Neuronal stem cell (in vitro differentiated cells): ENCODE measurements at regions not wholly inside any gene's neighbourhood (a gene's known extent, or its start where the extent isn't known, plus 50 kb on each side); places are given as distances from the start of the nearest gene placed in this dataset.

Experiments used
- DNase-seq: peaks from one replicate; pipeline ENCODE4 v3.0.0-alpha.2; 2013; ENCODE audit warnings: low spot score
- H2AFZ ChIP-seq: one replicate; pipeline ENCODE4 v1.6.1; 2013; ENCODE audit warnings: mild to moderate bottlenecking, low read length, inconsistent platforms
- H2AK5ac ChIP-seq: 2 replicates; pipeline ENCODE4 v1.6.1; 2013; ENCODE audit warnings: low read depth, mild to moderate bottlenecking, inconsistent platforms, low read length, moderate library complexity, mixed read lengths
- H2BK120ac ChIP-seq: 2 replicates; pipeline ENCODE4 v1.6.1; 2013; ENCODE audit warnings: low read depth, mild to moderate bottlenecking, inconsistent platforms, low read length, moderate library complexity, mixed read lengths
- H2BK12ac ChIP-seq: one replicate; pipeline ENCODE4 v1.6.1; 2013; ENCODE audit warnings: low read length, inconsistent platforms
- H2BK15ac ChIP-seq: 2 replicates; pipeline ENCODE4 v1.6.1; 2013; ENCODE audit warnings: mild to moderate bottlenecking, low read length, inconsistent platforms, mixed read lengths
- H2BK5ac ChIP-seq: one replicate; pipeline ENCODE4 v1.6.1; 2013; ENCODE audit warnings: inconsistent platforms, mild to moderate bottlenecking, low read length, moderate library complexity
- H3K14ac ChIP-seq: one replicate; pipeline ENCODE4 v1.6.1; 2013; ENCODE audit warnings: low read length, inconsistent platforms
- H3K18ac ChIP-seq: 2 replicates; pipeline ENCODE4 v1.6.1; 2013; ENCODE audit warnings: low read length, inconsistent platforms
- H3K23ac ChIP-seq: 2 replicates; pipeline ENCODE4 v1.6.1; 2013; ENCODE audit warnings: low read depth, mild to moderate bottlenecking, mixed read lengths, low read length, inconsistent platforms; ENCODE audit not compliant: poor library complexity
- H3K27ac ChIP-seq: replicated peaks from 3 replicates; pipeline ENCODE4 v1.5.1; 2013; ENCODE audit warnings: low read length, inconsistent platforms
- H3K27me3 ChIP-seq, 3 experiments: 2 replicates each; pipeline ENCODE4 v1.6.1; 2013; ENCODE audit warnings: low read length in 3 of 3, mild to moderate bottlenecking in 2 of 3, inconsistent platforms in 1 of 3, low read depth in 1 of 3, mixed read lengths in 1 of 3, moderate library complexity in 1 of 3; ENCODE audit not compliant: control insufficient read depth in 3 of 3, insufficient read depth in 3 of 3
- H3K36me3 ChIP-seq, 2 donors: replicated peaks in 1 of 2; 2 replicates each; pipeline ENCODE4 v1.6.1; 2013; ENCODE audit warnings: low read length in 2 of 2; ENCODE audit not compliant: control insufficient read depth in 2 of 2, insufficient read depth in 2 of 2
- H3K4ac ChIP-seq: 2 replicates; pipeline ENCODE4 v1.6.1; 2013; ENCODE audit warnings: inconsistent platforms, mild to moderate bottlenecking, low read length, moderate library complexity
- H3K4me1 ChIP-seq, 2 donors: 1 replicate in 1 of 2; 2 replicates in 1 of 2; pipeline ENCODE4 v1.6.1; 2013; ENCODE audit warnings: low read length in 2 of 2, low read depth in 1 of 2; ENCODE audit not compliant: control insufficient read depth in 2 of 2, insufficient read depth in 1 of 2
- H3K4me2 ChIP-seq: one replicate; pipeline ENCODE4 v1.6.1; 2013; ENCODE audit warnings: mild to moderate bottlenecking, low read length, inconsistent platforms; ENCODE audit not compliant: insufficient read depth, poor library complexity, severe bottlenecking
- H3K4me3 ChIP-seq, 2 donors: 2 replicates each; pipeline ENCODE4 v1.5.1; 2013; ENCODE audit warnings: low read length in 2 of 2, mild to moderate bottlenecking in 2 of 2, inconsistent platforms in 1 of 2, moderate library complexity in 1 of 2
- H3K79me1 ChIP-seq: one replicate; pipeline ENCODE4 v1.6.1; 2013; ENCODE audit warnings: low read depth, mild to moderate bottlenecking, inconsistent platforms, low read length, moderate library complexity
- H3K9ac ChIP-seq: one replicate; pipeline ENCODE4 v1.6.1; 2013; ENCODE audit warnings: mild to moderate bottlenecking, low read depth, low read length, inconsistent platforms; ENCODE audit not compliant: poor library complexity
- H3K9me3 ChIP-seq, 2 donors: replicated peaks in 1 of 2; 2 replicates each; pipeline versions ENCODE3 to v1.6.1; 2013; ENCODE audit warnings: low read length in 2 of 2, mild to moderate bottlenecking in 2 of 2, inconsistent platforms in 1 of 2, low read depth in 1 of 2, mixed read lengths in 1 of 2, moderate library complexity in 1 of 2; ENCODE audit not compliant: control insufficient read depth in 2 of 2, insufficient read depth in 1 of 2
- H4K8ac ChIP-seq: one replicate; pipeline ENCODE4 v1.6.1; 2013; ENCODE audit warnings: low read depth, mild to moderate bottlenecking, inconsistent platforms, low read length, moderate library complexity
- H4K91ac ChIP-seq: one replicate; pipeline ENCODE4 v1.6.1; 2013; ENCODE audit warnings: low read length, low read depth, mild to moderate bottlenecking, inconsistent platforms; ENCODE audit not compliant: poor library complexity
- WGBS, 2 donors: extraction: QIAGEN DNeasy Blood & Tissue Kit; methylation state at CpG; one replicate each; pipeline ENCODE4 v1.1.7; 2013; ENCODE audit warnings: missing lambda C conversion rate in 2 of 2, mixed read lengths in 1 of 2; ENCODE audit not compliant: insufficient read length in 2 of 2, insufficient replicate concordance in 1 of 2; ENCODE audit errors: extremely low coverage in 2 of 2; 5-methylcytosine and 5-hydroxymethylcytosine counted together

- Histone ChIP-seq H3K9me3 (no peaks in the 10 kb centered on the region), H3K27me3 (no peaks in the 10 kb centered on the region), H4K91ac (no peak overlapping the region), H3K27ac (no peak overlapping the region), H3K4me3 (no peak overlapping the region), H3K4me1 (peaks cover 0 to 4% of the 10 kb centered on the region in 2 donors), H3K4me2 (no peak overlapping the region), H2BK120ac (no peak overlapping the region), H3K23ac (no peak overlapping the region), H2AFZ (no peak overlapping the region), H3K14ac (no peak overlapping the region), H3K18ac (no peak overlapping the region), H3K9ac (no peak overlapping the region), H3K36me3 (no peaks in the 10 kb centered on the region), H2AK5ac (no peak overlapping the region), H2BK5ac (no peak overlapping the region), H4K8ac (no peak overlapping the region), H3K4ac (no peak overlapping the region), H2BK15ac (no peak overlapping the region), H3K79me1 (no peaks in the 10 kb centered on the region), H2BK12ac (no peak overlapping the region)
- DNase-seq, result no peak
- WGBS, 2 donors, result no CpG with 5 or more reads among the region's 3 CpGs
These were observed 61.4 kb upstream of the TSPAN8 start for GRCh38 chr12:71219224-71219623.

- Histone ChIP-seq H2AK5ac (no peak overlapping the region), H3K23ac (no peak overlapping the region), H3K9ac (no peak overlapping the region), H2BK120ac (no peak overlapping the region), H2AFZ (no peak overlapping the region), H3K14ac (no peak overlapping the region), H3K4me2 (no peak overlapping the region), H3K27me3 (no peaks in the 10 kb centered on the region), H3K36me3 (no peaks in the 10 kb centered on the region), H3K4ac (no peak overlapping the region), H3K27ac (no peak overlapping the region), H3K4me3 (no peak overlapping the region), H3K4me1 (peaks cover 0 to 4% of the 10 kb centered on the region in 2 donors), H2BK5ac (no peak overlapping the region), H4K91ac (no peak overlapping the region), H3K18ac (no peak overlapping the region), H3K9me3 (no peaks in the 10 kb centered on the region), H2BK12ac (no peak overlapping the region), H3K79me1 (no peaks in the 10 kb centered on the region), H2BK15ac (no peak overlapping the region), H4K8ac (no peak overlapping the region)
- no peak for DNase-seq
- no CpG with 5 or more reads among the region's 1 CpG for WGBS, 2 donors
These were observed 60.8 kb upstream of the TSPAN8 start for GRCh38 chr12:71218616-71219015.

- Histone ChIP-seq H3K36me3 (no peaks in the 10 kb centered on the region), H2AFZ (no peak overlapping the region), H3K14ac (no peak overlapping the region), H2BK12ac (no peak overlapping the region), H3K27ac (no peak overlapping the region), H2AK5ac (no peak overlapping the region), H2BK120ac (no peak overlapping the region), H4K91ac (no peak overlapping the region), H3K4me2 (no peak overlapping the region), H4K8ac (no peak overlapping the region), H2BK15ac (no peak overlapping the region), H3K9me3 (peaks cover 0 to 2% of the 10 kb centered on the region in 2 donors), H3K27me3 (no peaks in the 10 kb centered on the region), H3K4me3 (no peak overlapping the region), H3K9ac (no peak overlapping the region), H3K4ac (no peak overlapping the region), H3K18ac (no peak overlapping the region), H3K23ac (no peak overlapping the region), H3K4me1 (peaks cover 0 to 4% of the 10 kb centered on the region in 2 donors), H2BK5ac (no peak overlapping the region), H3K79me1 (peaks cover 2% of the 10 kb centered on the region)
- no CpG with 5 or more reads among the region's 4 CpGs for WGBS, 2 donors
- peak; percentile 5 for DNase-seq
These were observed 59.2 kb upstream of the TSPAN8 start for GRCh38 chr12:71216725-71217579.

GRCh38 chr12:71214511-71215285 lies 56.9 kb upstream of the TSPAN8 start:
- no peak overlapping the region for H4K8ac ChIP-seq
- no peak overlapping the region for H2BK15ac ChIP-seq
- H3K23ac ChIP-seq, result no peak overlapping the region
- no peak overlapping the region for H3K4me2 ChIP-seq
- H2AFZ ChIP-seq, result no peak overlapping the region
- H2AK5ac ChIP-seq, result no peak overlapping the region
- H3K36me3 ChIP-seq, result no peaks in the 10 kb centered on the region
- peak overlapping the region; percentile 68 for H3K27ac ChIP-seq
- no peak overlapping the region for H3K4ac ChIP-seq
- peak; percentile 48 for DNase-seq
- no peak overlapping the region for H3K9ac ChIP-seq
- no peak overlapping the region for H2BK12ac ChIP-seq
- peaks cover 0 to 3% of the 10 kb centered on the region in 2 donors for H3K4me1 ChIP-seq
- no peak overlapping the region for H2BK5ac ChIP-seq
- peaks cover 2% of the 10 kb centered on the region for H3K79me1 ChIP-seq
- H2BK120ac ChIP-seq, result no peak overlapping the region
- no peak overlapping the region for H3K4me3 ChIP-seq
- no CpG with 5 or more reads among the region's 6 CpGs for WGBS, 2 donors
- H3K18ac ChIP-seq, result no peak overlapping the region
- H4K91ac ChIP-seq, result no peak overlapping the region
- H3K14ac ChIP-seq, result no peak overlapping the region
- H3K27me3 ChIP-seq, result no peaks in the 10 kb centered on the region
- H3K9me3 ChIP-seq, result peaks cover 0 to 2% of the 10 kb centered on the region in 2 donors
